WTC11 (cell line): ENCODE measurements at regions not wholly inside any gene's neighbourhood (a gene's known extent, or its start where the extent isn't known, plus 50 kb on each side); places are given as distances from the start of the nearest gene placed in this dataset.

ENCODE experiments used
- ATAC-seq: fragments of 200-7000 bp; cut with Tn5 transposase; 2 replicates; pipeline ENCODE4 v1.10.0; 2021; ENCODE audit warnings: mild to moderate bottlenecking, moderate library complexity
- CTCF ChIA-PET: fragments of 300-600 bp; sonication (Branson Sonifier 250); formaldehyde crosslinking; loops from one replicate; lab custom pipeline; 2021; ENCODE audit warnings: antibody characterized with exemption; lab: Charles Lee
- POLR2A ChIA-PET: fragments of 350-600 bp; sonication (Branson Sonifier 250); formaldehyde crosslinking; loops from one replicate; lab custom pipeline; 2021; ENCODE audit warnings: antibody characterized with exemption; lab: Charles Lee
- DNase-seq: peaks from one replicate; pipeline ENCODE4 v3.0.0; 2021; ENCODE audit warnings: low spot score
- H3K27ac Mint-ChIP-seq: 2 replicates; pipeline ENCODE4 v1.8.0; 2021; ENCODE audit warnings: mixed read lengths
- H3K27me3 Mint-ChIP-seq: 2 replicates; pipeline ENCODE4 v1.8.0; 2021; ENCODE audit warnings: low read depth, mild to moderate bottlenecking, moderate library complexity, mixed read lengths
- H3K36me3 Mint-ChIP-seq: 2 replicates; pipeline ENCODE4 v1.8.0; 2021; ENCODE audit warnings: mixed read lengths
- H3K4me1 Mint-ChIP-seq: 2 replicates; pipeline ENCODE4 v1.8.0; 2022; ENCODE audit warnings: mixed read lengths
- H3K4me3 Mint-ChIP-seq: 2 replicates; pipeline ENCODE4 v1.8.0; 2021; ENCODE audit warnings: mild to moderate bottlenecking, moderate library complexity, mixed read lengths
- H3K9me3 Mint-ChIP-seq: 2 replicates; pipeline ENCODE4 v1.8.0; 2021; ENCODE audit warnings: mixed read lengths
- ATF1 ChIP-seq: sonication (generic); formaldehyde crosslinking; IDR thresholded peaks from 2 replicates; pipeline ENCODE4 v1.8.1; 2023; ENCODE audit warnings: mild to moderate bottlenecking, moderate library complexity, missing genetic modification reagents
- ATF2 ChIP-seq: sonication (generic); formaldehyde crosslinking; IDR thresholded peaks from 2 replicates; pipeline ENCODE4 v1.8.1; 2022; ENCODE audit warnings: low read depth, missing genetic modification reagents, borderline replicate concordance
- CREM ChIP-seq: sonication (generic); formaldehyde crosslinking; IDR thresholded peaks from 2 replicates; pipeline ENCODE4 v1.8.1; 2022; ENCODE audit warnings: mild to moderate bottlenecking, missing genetic modification reagents, moderate library complexity
- CTCF ChIP-seq: fragments of 200-600 bp; IDR thresholded peaks from 2 replicates; pipeline ENCODE4 v1.8.0; 2022; ENCODE audit warnings: antibody characterized with exemption
- E2F5 ChIP-seq: sonication (generic); formaldehyde crosslinking; IDR thresholded peaks from 2 replicates; pipeline ENCODE4 v1.8.1; 2022; ENCODE audit warnings: mild to moderate bottlenecking, moderate library complexity, missing genetic modification reagents
- EMX1 ChIP-seq: fragments of 250-450 bp; sonication (Bioruptor Pico); IDR thresholded peaks from 2 replicates; pipeline ENCODE4 v1.8.0; 2021; ENCODE audit warnings: mild to moderate bottlenecking
- ERG ChIP-seq: fragments of 250-450 bp; sonication (Bioruptor Pico); IDR thresholded peaks from 2 replicates; pipeline ENCODE4 v1.8.0; 2021; ENCODE audit warnings: mild to moderate bottlenecking
- ESRRA ChIP-seq: sonication (generic); formaldehyde crosslinking; IDR thresholded peaks from 2 replicates; pipeline ENCODE4 v1.8.1; 2022; ENCODE audit warnings: mild to moderate bottlenecking, missing genetic modification reagents, borderline replicate concordance
- FOXK1 ChIP-seq: sonication (generic); formaldehyde crosslinking; IDR thresholded peaks from 2 replicates; pipeline ENCODE4 v1.8.0; 2022; ENCODE audit warnings: mild to moderate bottlenecking, moderate library complexity, missing genetic modification reagents
- GRHL2 ChIP-seq: fragments of 250-450 bp; sonication (Bioruptor Pico); IDR thresholded peaks from 2 replicates; pipeline ENCODE4 v1.8.0; 2022; ENCODE audit warnings: mild to moderate bottlenecking, moderate library complexity; ENCODE audit not compliant: insufficient replicate concordance, severe bottlenecking
- GTF2I ChIP-seq: fragments of 250-450 bp; sonication (Bioruptor Pico); conservative IDR thresholded peaks from 2 replicates; pipeline ENCODE4 v1.4.0; 2021; ENCODE audit warnings: mild to moderate bottlenecking
- JAZF1 ChIP-seq: fragments of 250-450 bp; sonication (Bioruptor Pico); IDR thresholded peaks from 2 replicates; pipeline ENCODE4 v1.9.0; 2021; ENCODE audit warnings: moderate library complexity, mild to moderate bottlenecking, inconsistent platforms
- JUN ChIP-seq: sonication (generic); formaldehyde crosslinking; IDR thresholded peaks from 2 replicates; pipeline ENCODE4 v1.8.0; 2023; ENCODE audit warnings: mild to moderate bottlenecking, missing genetic modification reagents
- MXD4 ChIP-seq: fragments of 250-450 bp; sonication (Bioruptor Pico); IDR thresholded peaks from 2 replicates; pipeline ENCODE4 v1.8.0; 2021; ENCODE audit warnings: mild to moderate bottlenecking, moderate library complexity, borderline replicate concordance
- NFYB ChIP-seq: sonication (generic); formaldehyde crosslinking; conservative IDR thresholded peaks from 2 replicates; pipeline ENCODE4 v1.8.0; 2022; ENCODE audit warnings: low read depth, missing genetic modification reagents
- NR1H2 ChIP-seq: sonication (generic); formaldehyde crosslinking; IDR thresholded peaks from 2 replicates; pipeline ENCODE4 v1.9.0; 2021; ENCODE audit warnings: mild to moderate bottlenecking, moderate library complexity, missing genetic modification reagents
- OVOL2 ChIP-seq: fragments of 250-450 bp; sonication (Bioruptor Pico); IDR thresholded peaks from 2 replicates; pipeline ENCODE4 v1.9.0; 2021; ENCODE audit warnings: mild to moderate bottlenecking, borderline replicate concordance
- PRRX2 ChIP-seq: fragments of 250-450 bp; sonication (Bioruptor Pico); IDR thresholded peaks from 2 replicates; pipeline ENCODE4 v1.8.0; 2021; ENCODE audit warnings: mild to moderate bottlenecking
- RORB ChIP-seq: fragments of 250-450 bp; sonication (Bioruptor Pico); IDR thresholded peaks from 2 replicates; pipeline ENCODE4 v1.9.0; 2021; ENCODE audit warnings: mild to moderate bottlenecking
- TEAD4 ChIP-seq: sonication (generic); formaldehyde crosslinking; IDR thresholded peaks from 2 replicates; pipeline ENCODE4 v1.8.0; 2022; ENCODE audit warnings: mild to moderate bottlenecking, missing genetic modification reagents
- TP53 ChIP-seq: sonication (generic); formaldehyde crosslinking; IDR thresholded peaks from 2 replicates; pipeline ENCODE4 v1.8.1; 2023; ENCODE audit warnings: mild to moderate bottlenecking, missing genetic modification reagents
- ZNF532 ChIP-seq: fragments of 250-450 bp; sonication (Bioruptor Pico); IDR thresholded peaks from 2 replicates; pipeline ENCODE4 v1.9.0; 2021; ENCODE audit warnings: mild to moderate bottlenecking, borderline replicate concordance
- ZNF671 ChIP-seq: fragments of 250-450 bp; sonication (Bioruptor Pico); IDR thresholded peaks from 2 replicates; pipeline ENCODE4 v1.8.0; 2021; ENCODE audit warnings: mild to moderate bottlenecking
- TF ChIP-seq, protein P1 (sequence below): sonication (generic); formaldehyde crosslinking; IDR thresholded peaks from 2 replicates; pipeline ENCODE4 v1.8.0; 2022; ENCODE audit warnings: mild to moderate bottlenecking, missing genetic modification reagents

DNA sequence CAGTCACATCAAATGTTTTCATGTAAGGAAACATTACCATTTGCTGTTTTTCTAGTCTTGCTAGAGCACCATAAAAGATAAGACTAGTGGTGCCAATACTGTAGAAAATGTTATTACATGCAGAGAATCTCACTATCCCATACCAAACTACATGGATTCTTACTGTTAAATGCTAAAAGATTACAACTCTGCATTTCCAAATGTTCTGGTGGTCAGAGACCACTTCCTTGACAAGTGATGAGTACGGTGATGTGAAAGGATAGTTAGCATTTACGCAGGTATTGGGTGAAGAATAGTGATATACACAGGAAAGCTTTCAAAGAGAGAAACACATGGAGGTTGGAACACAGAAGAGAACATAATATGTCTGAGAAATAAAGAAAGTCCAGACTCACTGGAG, 98.2 kb downstream of the GGTLC2 start:
- no peak overlapping the region for H3K27ac Mint-ChIP-seq
- TF ChIP-seq ZNF532 (CRISPR knock-in tag) (no peak), ATF2 (CRISPR knock-in tag) (no peak), E2F5 (CRISPR knock-in tag) (no peak), OVOL2 (CRISPR knock-in tag) (no peak), TEAD4 (no peak), CREM (CRISPR knock-in tag) (no peak), ATF1 (CRISPR knock-in tag) (no peak), TP53 (CRISPR knock-in tag) (no peak), ZNF671 (CRISPR knock-in tag) (no peak), JAZF1 (CRISPR knock-in tag) (no peak), GTF2I (CRISPR knock-in tag) (no peak), GRHL2 (CRISPR knock-in tag) (no peak), PRRX2 (no peak)
- TF ChIP-seq, protein P1, sequence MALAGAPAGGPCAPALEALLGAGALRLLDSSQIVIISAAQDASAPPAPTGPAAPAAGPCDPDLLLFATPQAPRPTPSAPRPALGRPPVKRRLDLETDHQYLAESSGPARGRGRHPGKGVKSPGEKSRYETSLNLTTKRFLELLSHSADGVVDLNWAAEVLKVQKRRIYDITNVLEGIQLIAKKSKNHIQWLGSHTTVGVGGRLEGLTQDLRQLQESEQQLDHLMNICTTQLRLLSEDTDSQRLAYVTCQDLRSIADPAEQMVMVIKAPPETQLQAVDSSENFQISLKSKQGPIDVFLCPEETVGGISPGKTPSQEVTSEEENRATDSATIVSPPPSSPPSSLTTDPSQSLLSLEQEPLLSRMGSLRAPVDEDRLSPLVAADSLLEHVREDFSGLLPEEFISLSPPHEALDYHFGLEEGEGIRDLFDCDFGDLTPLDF (CRISPR knock-in tag), result no peak
- CTCF ChIA-PET, result interaction anchor here (0.9 to 4.9 kb wide), 3 partner anchors 10 to 43 kb away, joined by 4 to 42 read pairs (median 4); no protein-coding TSS in a partner anchor
- peaks cover 23% of the 10 kb centered on the region for H3K4me1 Mint-ChIP-seq
- H3K9me3 Mint-ChIP-seq, result no peaks in the 10 kb centered on the region
- peaks cover 92% of the 10 kb centered on the region for H3K27me3 Mint-ChIP-seq
- DNase-seq (no peak), ATAC-seq (no peak)
- no peak overlapping the region for H3K4me3 Mint-ChIP-seq
- POLR2A ChIA-PET, result no interaction called here
- no peaks in the 10 kb centered on the region for H3K36me3 Mint-ChIP-seq

DNA sequence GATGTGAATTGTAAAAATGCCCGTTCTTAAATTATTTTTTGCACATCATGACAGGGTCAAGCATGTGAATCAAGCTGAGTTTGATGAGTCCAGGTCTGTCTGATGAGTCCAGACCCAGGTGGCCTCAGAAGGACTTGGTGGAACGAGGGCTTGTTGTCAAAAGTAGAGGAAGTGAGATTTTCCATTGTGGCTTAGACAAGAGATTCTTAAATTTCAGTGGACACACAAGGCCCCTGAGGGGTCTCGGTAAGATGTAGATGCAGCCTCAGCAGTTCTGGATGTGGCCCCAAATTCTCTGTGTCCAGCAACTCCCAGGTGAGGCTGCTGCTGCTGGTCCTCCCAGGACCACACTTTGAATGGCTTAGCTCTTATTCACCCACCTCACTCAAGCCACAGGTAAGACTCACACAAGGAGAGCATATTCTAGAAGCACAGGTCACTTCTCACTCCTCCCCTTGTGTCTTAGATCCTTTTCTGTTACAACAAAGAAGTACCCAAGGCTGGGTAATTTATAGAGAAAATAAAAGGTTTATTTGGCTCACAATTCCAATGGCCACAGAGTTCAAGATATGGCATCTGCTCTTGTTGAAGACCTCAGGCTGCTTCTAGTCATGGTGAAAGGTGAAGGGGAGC, 98.8 kb downstream of the GGTLC2 start:
- H3K27me3 Mint-ChIP-seq, result peaks cover 92% of the 10 kb centered on the region
- ChIA-PET CTCF (interaction anchor here (1.5 to 4.9 kb wide), 4 partner anchors 9 to 43 kb away, joined by 4 to 58 read pairs (median 33); no protein-coding TSS in a partner anchor), POLR2A (no interaction called here)
- ATAC-seq (no peak), DNase-seq (no peak)
- no peaks in the 10 kb centered on the region for H3K9me3 Mint-ChIP-seq
- no peak overlapping the region for H3K27ac Mint-ChIP-seq
- no peak overlapping the region for H3K4me3 Mint-ChIP-seq
- H3K36me3 Mint-ChIP-seq, result no peaks in the 10 kb centered on the region
- H3K4me1 Mint-ChIP-seq, result peaks cover 25% of the 10 kb centered on the region
- TF ChIP-seq NR1H2 (CRISPR knock-in tag) (no peak), JAZF1 (CRISPR knock-in tag) (no peak), EMX1 (CRISPR knock-in tag) (no peak), ATF1 (CRISPR knock-in tag) (no peak), CTCF (no peak), MXD4 (CRISPR knock-in tag) (no peak), NFYB (CRISPR knock-in tag) (no peak), ERG (CRISPR knock-in tag) (no peak), ESRRA (no peak), RORB (CRISPR knock-in tag) (no peak), JUN (CRISPR knock-in tag) (no peak), FOXK1 (CRISPR knock-in tag) (no peak)
